HCT116 (cell line): ENCODE measurements at regions not wholly inside any gene's neighbourhood (a gene's known extent, or its start where the extent isn't known, plus 50 kb on each side); places are given as distances from the start of the nearest gene placed in this dataset.

Experiments used
- ATAC-seq: fragments of 200-7000 bp; cut with Tn5 transposase; 2 replicates; pipeline ENCODE4 v1.9.1; 2020; ENCODE audit warnings: mild to moderate bottlenecking, moderate library complexity
- BruUV-seq: library from RNA; stranded (reverse); fragments of 400-500 nt; replicated peaks from 2 replicates; lab custom pipeline; 2021; lab: Mats Ljungman, UMichigan
- CTCF ChIA-PET: fragments of 300-600 bp; sonication (Branson Sonifier 250); formaldehyde crosslinking; loops from one replicate; lab custom pipeline; 2021; ENCODE audit warnings: antibody characterized with exemption; lab: Charles Lee
- POLR2A ChIA-PET: fragments of 300-600, 350-600 bp; sonication (Branson Sonifier 250); formaldehyde crosslinking; loops from one replicate; lab custom pipeline; 2021; ENCODE audit warnings: antibody characterized with exemption; lab: Charles Lee
- RAD21 ChIA-PET, 2 experiments: fragments of 300-600 bp; sonication (Branson Sonifier 250); formaldehyde crosslinking; loops; one replicate each; lab custom pipeline; 2023; ENCODE audit warnings: low total read pairs in 2 of 2; ENCODE audit not compliant: uncharacterized antibody in 2 of 2, unreplicated experiment in 2 of 2, low non-redundant PET in 1 of 2; lab: Charles Lee
- DNase-seq: peaks from one replicate; pipeline ENCODE4 v3.0.0-alpha.2; 2010; ENCODE audit warnings: low read depth, low spot score
- H2AFZ ChIP-seq: fragments of 200-600 bp; shearing (Covaris generic), sonication (generic); 2 replicates; pipeline ENCODE4 v1.6.1; 2017; ENCODE audit warnings: low read depth, mixed run types, mixed read lengths, antibody characterized with exemption, low read length; ENCODE audit not compliant: poor library complexity, severe bottlenecking
- H3K27ac ChIP-seq: 2 replicates; pipeline ENCODE4 v1.5.1; 2012; ENCODE audit warnings: low read depth, low read length
- H3K27me3 ChIP-seq: fragments of 200-600 bp; sonication (generic); 2 replicates; pipeline ENCODE4 v1.6.1; 2016; ENCODE audit warnings: mixed run types, low read length, mixed read lengths; ENCODE audit not compliant: insufficient read depth
- H3K36me3 ChIP-seq, 2 experiments: fragments of 200-500 bp in 1 of 2; fragments of 200-600 bp in 1 of 2; sonication (Bioruptor generic) in 1 of 2; sonication (generic) in 1 of 2; 2 replicates each; pipeline versions ENCODE4 v1.5.1 to v1.6.1; 2014 to 2016; ENCODE audit warnings: low read length in 2 of 2, inconsistent platforms in 1 of 2, mixed read lengths in 1 of 2, mixed run types in 1 of 2; ENCODE audit not compliant: insufficient read depth in 2 of 2, control insufficient read depth in 1 of 2
- H3K4me1 ChIP-seq, 2 experiments: fragments of 200-600 bp in 1 of 2; sonication (generic) in 1 of 2; 2 replicates each; pipeline versions ENCODE4 v1.5.1 to v1.6.1; 2012 to 2017; ENCODE audit warnings: low read length in 2 of 2, inconsistent platforms in 1 of 2, mild to moderate bottlenecking in 1 of 2, mixed read lengths in 1 of 2, mixed run types in 1 of 2, moderate library complexity in 1 of 2; ENCODE audit not compliant: insufficient read depth in 2 of 2, control insufficient read depth in 1 of 2
- H3K4me2 ChIP-seq: fragments of 200-600 bp; sonication (generic); 2 replicates; pipeline ENCODE4 v1.6.1; 2017; ENCODE audit warnings: mixed run types, low read length, mixed read lengths
- H3K4me3 ChIP-seq, 2 experiments: fragments of 200-600 bp in 1 of 2; sonication (generic) in 1 of 2; replicated peaks in 1 of 2; 2 replicates each; pipeline ENCODE4 v1.5.1; 2011 to 2016; ENCODE audit warnings: low read length in 2 of 2, control low read depth in 1 of 2, low read depth in 1 of 2, mild to moderate bottlenecking in 1 of 2, mixed read lengths in 1 of 2, mixed run types in 1 of 2
- H3K79me2 ChIP-seq: fragments of 200-600 bp; sonication (generic); 2 replicates; pipeline ENCODE4 v1.6.1; 2017; ENCODE audit warnings: mild to moderate bottlenecking, mixed run types, low read length, moderate library complexity, mixed read lengths; ENCODE audit not compliant: insufficient read depth
- H3K9ac ChIP-seq: fragments of 200-600 bp; sonication (generic); 2 replicates; pipeline ENCODE4 v1.6.1; 2016; ENCODE audit warnings: low read length, mixed read lengths
- H3K9me2 ChIP-seq: fragments of 200-600 bp; sonication (generic), shearing (Covaris generic); 2 replicates; pipeline ENCODE4 v1.6.1; 2017; ENCODE audit warnings: mixed run types, mild to moderate bottlenecking, moderate library complexity; ENCODE audit not compliant: insufficient read depth
- H3K9me3 ChIP-seq, 2 experiments: fragments of 200-500 bp in 1 of 2; fragments of 200-600 bp in 1 of 2; sonication (Bioruptor generic) in 1 of 2; sonication (generic) in 1 of 2; 2 replicates each; pipeline ENCODE4 v1.6.1; 2014 to 2017; ENCODE audit warnings: low read length in 2 of 2, mixed read lengths in 2 of 2, inconsistent platforms in 1 of 2, low read depth in 1 of 2, mild to moderate bottlenecking in 1 of 2, mixed run types in 1 of 2, moderate library complexity in 1 of 2; ENCODE audit not compliant: control insufficient read depth in 1 of 2, insufficient read depth in 1 of 2
- H4K20me1 ChIP-seq: fragments of 200-600 bp; sonication (generic), shearing (Covaris generic); 2 replicates; pipeline ENCODE4 v1.6.1; 2017; ENCODE audit warnings: mixed run types, mild to moderate bottlenecking, moderate library complexity; ENCODE audit not compliant: insufficient read depth
- ATF3 ChIP-seq: IDR thresholded peaks from 2 replicates; pipeline ENCODE4 v1.6.1; 2012
- CBX3 ChIP-seq: IDR thresholded peaks from 2 replicates; pipeline ENCODE4 v1.6.1; 2012; ENCODE audit warnings: low read depth
- CEBPB ChIP-seq: IDR thresholded peaks from 2 replicates; pipeline ENCODE4 v1.6.1; 2012; ENCODE audit warnings: low read depth
- EGR1 ChIP-seq: IDR thresholded peaks from 2 replicates; pipeline ENCODE4 v1.6.1; 2012; ENCODE audit warnings: low read depth
- EZH2 ChIP-seq: fragments of 200-600 bp; sonication (generic); IDR thresholded peaks from 2 replicates; pipeline ENCODE4 v1.6.1; 2017; ENCODE audit warnings: antibody characterized with exemption, mixed run types
- JUND ChIP-seq: IDR thresholded peaks from 2 replicates; pipeline ENCODE4 v1.6.1; 2012
- RAD21 ChIP-seq: IDR thresholded peaks from 2 replicates; pipeline ENCODE4 v1.6.1; 2012; ENCODE audit warnings: low read depth, mild to moderate bottlenecking
- REST ChIP-seq: IDR thresholded peaks from 2 replicates; pipeline ENCODE4 v1.6.1; 2012; ENCODE audit warnings: low read depth
- SIN3A ChIP-seq: IDR thresholded peaks from 2 replicates; pipeline ENCODE4 v1.6.1; 2012; ENCODE audit warnings: low read depth
- SRF ChIP-seq: IDR thresholded peaks from 2 replicates; pipeline ENCODE4 v1.6.1; 2012; ENCODE audit warnings: low read depth
- TCF7L2 ChIP-seq: IDR thresholded peaks from 2 replicates; pipeline ENCODE4 v1.7.0; 2011; ENCODE audit warnings: borderline replicate concordance, inconsistent platforms; ENCODE audit not compliant: insufficient read depth, insufficient read length; ENCODE audit errors: extremely low read depth
- YY1 ChIP-seq: IDR thresholded peaks from 2 replicates; pipeline ENCODE4 v1.6.1; 2011; ENCODE audit warnings: low read length, low read depth, moderate library complexity, mild to moderate bottlenecking; ENCODE audit not compliant: insufficient replicate concordance; ENCODE audit errors: extremely low read depth
- ZFX ChIP-seq: fragments of 450-650 bp; IDR thresholded peaks from 2 replicates; pipeline ENCODE4 v1.6.1; 2017
- intact Hi-C: fragments of 100-400 bp; cut with micrococcal nuclease; formaldehyde crosslinking; loops from 2 replicates; pipeline ENCODE4 v1.10.0; 2022
- TF ChIP-seq, protein P1 (sequence below): IDR thresholded peaks from 2 replicates; pipeline ENCODE4 v1.6.1; 2012
- TF ChIP-seq, protein P2 (sequence below), 3 experiments: fragments of 200-600 bp in 1 of 3; sonication (generic) in 1 of 3; IDR thresholded peaks in 2 of 3; conservative IDR thresholded peaks in 1 of 3; 2 replicates each; pipeline ENCODE4 v1.5.1; 2012 to 2017; ENCODE audit warnings: low read depth in 2 of 3, low read length in 2 of 3, antibody characterized with exemption in 1 of 3, borderline replicate concordance in 1 of 3, control low read depth in 1 of 3, mild to moderate bottlenecking in 1 of 3, mixed read lengths in 1 of 3, mixed run types in 1 of 3, moderate library complexity in 1 of 3; ENCODE audit not compliant: insufficient read depth in 1 of 3

GRCh38 chr2:189367343-189367742 is 73.9 kb upstream of the WDR75 start:
- RAD21 ChIA-PET = no interaction called here
- intact Hi-C loops = no loop called here
- POLR2A ChIA-PET = no interaction called here

GRCh38 chr2:189369566-189369965 is 71.7 kb upstream of the WDR75 start:
- intact Hi-C loops = no loop called here
- DNase-seq (no peak), ATAC-seq (no peak)
- TF ChIP-seq CEBPB = no peak
- no peak for TF ChIP-seq ATF3
- TF ChIP-seq RAD21 = no peak
- no peak for TF ChIP-seq YY1
- no peak for TF ChIP-seq SRF
- no peak for TF ChIP-seq JUND
- TF ChIP-seq EGR1 = no peak
- TF ChIP-seq TCF7L2 = no peak
- no peak for TF ChIP-seq CBX3
- no peak for TF ChIP-seq SIN3A
- TF ChIP-seq REST = no peak
- TF ChIP-seq, protein P1, sequence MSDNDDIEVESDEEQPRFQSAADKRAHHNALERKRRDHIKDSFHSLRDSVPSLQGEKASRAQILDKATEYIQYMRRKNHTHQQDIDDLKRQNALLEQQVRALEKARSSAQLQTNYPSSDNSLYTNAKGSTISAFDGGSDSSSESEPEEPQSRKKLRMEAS = no peak
- TF ChIP-seq EZH2 = no peak
- TF ChIP-seq, protein P2, sequence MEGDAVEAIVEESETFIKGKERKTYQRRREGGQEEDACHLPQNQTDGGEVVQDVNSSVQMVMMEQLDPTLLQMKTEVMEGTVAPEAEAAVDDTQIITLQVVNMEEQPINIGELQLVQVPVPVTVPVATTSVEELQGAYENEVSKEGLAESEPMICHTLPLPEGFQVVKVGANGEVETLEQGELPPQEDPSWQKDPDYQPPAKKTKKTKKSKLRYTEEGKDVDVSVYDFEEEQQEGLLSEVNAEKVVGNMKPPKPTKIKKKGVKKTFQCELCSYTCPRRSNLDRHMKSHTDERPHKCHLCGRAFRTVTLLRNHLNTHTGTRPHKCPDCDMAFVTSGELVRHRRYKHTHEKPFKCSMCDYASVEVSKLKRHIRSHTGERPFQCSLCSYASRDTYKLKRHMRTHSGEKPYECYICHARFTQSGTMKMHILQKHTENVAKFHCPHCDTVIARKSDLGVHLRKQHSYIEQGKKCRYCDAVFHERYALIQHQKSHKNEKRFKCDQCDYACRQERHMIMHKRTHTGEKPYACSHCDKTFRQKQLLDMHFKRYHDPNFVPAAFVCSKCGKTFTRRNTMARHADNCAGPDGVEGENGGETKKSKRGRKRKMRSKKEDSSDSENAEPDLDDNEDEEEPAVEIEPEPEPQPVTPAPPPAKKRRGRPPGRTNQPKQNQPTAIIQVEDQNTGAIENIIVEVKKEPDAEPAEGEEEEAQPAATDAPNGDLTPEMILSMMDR (IDR thresholded peaks at IDR 0.05 in 2 of 3, conservative IDR thresholded peaks at IDR 0.05 in 1 of 3; ENCODE audit: borderline replicate concordance in 1 of 3, insufficient read depth in 1 of 3, low read depth in 2 of 3, low read length in 2 of 3) = no peak
- Histone ChIP-seq H3K9me3 (no peaks in the 10 kb centered on the region), H3K9me2 (no peaks in the 10 kb centered on the region), H3K4me2 (no peak overlapping the region), H3K27ac (no peak overlapping the region), H3K36me3 (no peaks in the 10 kb centered on the region), H3K79me2 (no peaks in the 10 kb centered on the region), H3K4me3 (no peak overlapping the region), H2AFZ (no peak overlapping the region), H3K4me1 (peaks cover 0 to 10% of the 10 kb centered on the region in 2 experiments; a peak in 2 of 4 replicates), H4K20me1 (no peaks in the 10 kb centered on the region), H3K27me3 (no peaks in the 10 kb centered on the region), H3K9ac (no peak overlapping the region)
- ChIA-PET RAD21 (no interaction called here), CTCF (no interaction called here), POLR2A (no interaction called here)
- BruUV-seq = no TSS peak

More at GRCh38 chr2:189367343-189367742, 73.9 kb upstream of the WDR75 start:
- H3K9me2 ChIP-seq = no peaks in the 10 kb centered on the region
- no peaks in the 10 kb centered on the region for H3K79me2 ChIP-seq
- no peak overlapping the region for H3K9ac ChIP-seq
- no peaks in the 10 kb centered on the region for H3K36me3 ChIP-seq
- H3K4me2 ChIP-seq = no peak overlapping the region
- no peak overlapping the region for H2AFZ ChIP-seq
- TF ChIP-seq SRF (no peak), YY1 (no peak), ZFX (no peak)
- ATAC-seq (no peak), DNase-seq (no peak)
- H3K27me3 ChIP-seq = no peaks in the 10 kb centered on the region
- H3K4me3 ChIP-seq = no peak overlapping the region
- no peak overlapping the region for H3K27ac ChIP-seq
- H3K4me1 ChIP-seq = peaks cover 0 to 16% of the 10 kb centered on the region in 2 experiments; a peak in 2 of 4 replicates
- no peaks in the 10 kb centered on the region for H3K9me3 ChIP-seq
- CTCF ChIA-PET = no interaction called here
- no TSS peak for BruUV-seq
- H4K20me1 ChIP-seq = no peaks in the 10 kb centered on the region
